ENCODE measurements at regions not wholly inside any gene's neighbourhood (a gene's known extent, or its start where the extent isn't known, plus 50 kb on each side); places are given as distances from the start of the nearest gene placed in this dataset.

DNA sequence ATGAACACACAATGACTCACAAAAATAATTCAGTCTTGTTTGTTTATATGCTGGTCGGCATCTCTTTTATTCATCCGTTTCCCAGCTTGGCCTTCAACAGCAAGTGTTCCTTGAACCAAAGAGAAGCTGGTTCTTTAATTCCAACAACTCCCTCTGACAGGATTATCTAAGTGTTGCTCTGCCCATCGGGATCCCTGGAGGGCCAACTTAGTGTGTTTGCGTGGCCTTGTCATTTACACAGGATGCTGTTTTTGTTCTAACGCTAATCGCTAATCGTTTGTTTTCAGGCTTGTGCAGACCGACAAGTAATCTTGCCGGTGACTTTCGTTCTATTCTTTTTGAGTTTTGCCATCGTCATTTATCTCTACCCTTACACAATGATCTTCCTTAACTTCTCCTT is 267.4 kb upstream of the EXOC2 start:
- no peak for TF ChIP-seq MYC (IDR thresholded peaks at IDR 0.05; ENCODE audit: insufficient read depth, insufficient read length, insufficient replicate concordance, low read length, severe bottlenecking)
- TF ChIP-seq EP300 (IDR thresholded peaks at IDR 0.05; ENCODE audit: borderline replicate concordance in 1 of 2, control insufficient read depth in 1 of 2, low read depth in 2 of 2, low read length in 2 of 2) = no peak
- TF ChIP-seq POLR2AphosphoS2 (IDR thresholded peaks at IDR 0.05; ENCODE audit: low read depth, low read length) = no peak
- no peak for TF ChIP-seq CHD2 (IDR thresholded peaks at IDR 0.05; ENCODE audit: borderline replicate concordance, low read depth, low read length)
- TF ChIP-seq BCL11A (IDR thresholded peaks at IDR 0.05; ENCODE audit: low read depth, low read length) = no peak
- no peak for TF ChIP-seq POLR2A (IDR thresholded peaks at IDR 0.05; ENCODE audit: low read depth, low read length)
- no peak for TF ChIP-seq ZNF622 (IDR thresholded peaks at IDR 0.05)
- no peak for TF ChIP-seq CHD4 (IDR thresholded peaks at IDR 0.05)
- no peak for TF ChIP-seq SREBF2 (IDR thresholded peaks at IDR 0.05; ENCODE audit: low read length)
- TF ChIP-seq, protein P1, sequence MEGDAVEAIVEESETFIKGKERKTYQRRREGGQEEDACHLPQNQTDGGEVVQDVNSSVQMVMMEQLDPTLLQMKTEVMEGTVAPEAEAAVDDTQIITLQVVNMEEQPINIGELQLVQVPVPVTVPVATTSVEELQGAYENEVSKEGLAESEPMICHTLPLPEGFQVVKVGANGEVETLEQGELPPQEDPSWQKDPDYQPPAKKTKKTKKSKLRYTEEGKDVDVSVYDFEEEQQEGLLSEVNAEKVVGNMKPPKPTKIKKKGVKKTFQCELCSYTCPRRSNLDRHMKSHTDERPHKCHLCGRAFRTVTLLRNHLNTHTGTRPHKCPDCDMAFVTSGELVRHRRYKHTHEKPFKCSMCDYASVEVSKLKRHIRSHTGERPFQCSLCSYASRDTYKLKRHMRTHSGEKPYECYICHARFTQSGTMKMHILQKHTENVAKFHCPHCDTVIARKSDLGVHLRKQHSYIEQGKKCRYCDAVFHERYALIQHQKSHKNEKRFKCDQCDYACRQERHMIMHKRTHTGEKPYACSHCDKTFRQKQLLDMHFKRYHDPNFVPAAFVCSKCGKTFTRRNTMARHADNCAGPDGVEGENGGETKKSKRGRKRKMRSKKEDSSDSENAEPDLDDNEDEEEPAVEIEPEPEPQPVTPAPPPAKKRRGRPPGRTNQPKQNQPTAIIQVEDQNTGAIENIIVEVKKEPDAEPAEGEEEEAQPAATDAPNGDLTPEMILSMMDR (IDR thresholded peaks at IDR 0.05 in 2 of 3, conservative IDR thresholded peaks at IDR 0.05 in 1 of 3; ENCODE audit: control insufficient read depth in 2 of 3, extremely low read depth in 1 of 3, insufficient read depth in 1 of 3, low read depth in 3 of 3, low read length in 3 of 3) = no peak
- TF ChIP-seq EZH2 (IDR thresholded peaks at IDR 0.05; ENCODE audit: borderline replicate concordance, control insufficient read depth, low read depth, low read length) = no peak
- TF ChIP-seq, protein P2, sequence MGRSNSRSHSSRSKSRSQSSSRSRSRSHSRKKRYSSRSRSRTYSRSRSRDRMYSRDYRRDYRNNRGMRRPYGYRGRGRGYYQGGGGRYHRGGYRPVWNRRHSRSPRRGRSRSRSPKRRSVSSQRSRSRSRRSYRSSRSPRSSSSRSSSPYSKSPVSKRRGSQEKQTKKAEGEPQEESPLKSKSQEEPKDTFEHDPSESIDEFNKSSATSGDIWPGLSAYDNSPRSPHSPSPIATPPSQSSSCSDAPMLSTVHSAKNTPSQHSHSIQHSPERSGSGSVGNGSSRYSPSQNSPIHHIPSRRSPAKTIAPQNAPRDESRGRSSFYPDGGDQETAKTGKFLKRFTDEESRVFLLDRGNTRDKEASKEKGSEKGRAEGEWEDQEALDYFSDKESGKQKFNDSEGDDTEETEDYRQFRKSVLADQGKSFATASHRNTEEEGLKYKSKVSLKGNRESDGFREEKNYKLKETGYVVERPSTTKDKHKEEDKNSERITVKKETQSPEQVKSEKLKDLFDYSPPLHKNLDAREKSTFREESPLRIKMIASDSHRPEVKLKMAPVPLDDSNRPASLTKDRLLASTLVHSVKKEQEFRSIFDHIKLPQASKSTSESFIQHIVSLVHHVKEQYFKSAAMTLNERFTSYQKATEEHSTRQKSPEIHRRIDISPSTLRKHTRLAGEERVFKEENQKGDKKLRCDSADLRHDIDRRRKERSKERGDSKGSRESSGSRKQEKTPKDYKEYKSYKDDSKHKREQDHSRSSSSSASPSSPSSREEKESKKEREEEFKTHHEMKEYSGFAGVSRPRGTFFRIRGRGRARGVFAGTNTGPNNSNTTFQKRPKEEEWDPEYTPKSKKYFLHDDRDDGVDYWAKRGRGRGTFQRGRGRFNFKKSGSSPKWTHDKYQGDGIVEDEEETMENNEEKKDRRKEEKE (IDR thresholded peaks at IDR 0.05) = no peak

Measured in GM12878 (cell line).